ENCODE measurements at regions not wholly inside any gene's neighbourhood (a gene's known extent, or its start where the extent isn't known, plus 50 kb on each side); places are given as distances from the start of the nearest gene placed in this dataset.

DNA sequence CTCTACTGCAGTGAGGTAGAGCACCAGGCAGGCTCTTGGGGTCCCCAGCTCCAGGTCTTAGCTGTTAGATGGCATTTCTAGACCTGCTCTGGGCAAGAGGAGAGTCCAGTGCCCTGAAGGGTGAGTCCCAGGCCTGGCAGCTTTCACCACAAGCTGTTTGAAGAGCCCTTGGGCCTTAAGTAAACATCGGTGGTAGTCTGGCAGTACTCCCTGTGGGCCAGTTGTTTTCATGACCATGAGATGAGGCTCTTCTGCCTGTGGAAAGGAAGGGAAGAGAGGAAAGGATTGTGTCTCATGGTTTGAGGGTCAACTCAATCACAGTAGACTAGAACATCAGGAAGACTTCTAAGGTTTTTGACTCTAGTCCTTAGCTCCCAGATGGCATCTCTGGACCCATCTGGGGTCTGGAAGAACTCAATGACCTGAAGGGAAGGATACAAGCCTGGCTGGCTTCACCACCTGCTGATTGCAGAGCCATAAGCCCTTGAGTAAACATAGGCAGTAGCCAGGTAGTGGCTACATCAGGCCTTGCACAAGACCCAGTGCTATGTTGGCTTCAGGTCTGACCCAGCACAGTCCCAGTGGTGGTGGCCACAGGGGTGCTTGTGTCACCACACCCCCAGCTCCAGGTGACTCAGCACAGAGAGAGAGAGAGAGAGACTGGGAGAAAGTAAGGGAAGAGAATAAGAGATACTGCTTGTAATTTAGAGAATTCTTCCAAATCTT is 114.3 kb upstream of the PCSK5 start:
- Histone ChIP-seq H2AFZ (ENCODE audit: low read depth) (no peak overlapping the region), H3F3A (replicated peaks; ENCODE audit: insufficient read depth) (no peaks in the 10 kb centered on the region), H4K20me1 (ENCODE audit: insufficient read depth) (no peaks in the 10 kb centered on the region), H3K79me2 (ENCODE audit: insufficient read depth) (no peaks in the 10 kb centered on the region), H3K36me3 (replicated peaks in 1 of 2; ENCODE audit: control insufficient read depth in 1 of 2, insufficient read depth in 2 of 2, low read length in 1 of 2) (no peaks in the 10 kb centered on the region), H3K4me2 (no peak overlapping the region), H3K27ac (ENCODE audit: low read depth in 2 of 2, low read length in 1 of 2) (no peak overlapping the region), H3K9me2 (no peaks in the 10 kb centered on the region), H3K4me1 (ENCODE audit: control insufficient read depth in 1 of 2, insufficient read depth in 2 of 2, low read depth in 1 of 2, low read length in 1 of 2) (no peaks in the 10 kb centered on the region), H3K27me3 (ENCODE audit: insufficient read depth) (no peaks in the 10 kb centered on the region), H3K4me3 (ENCODE audit: low read depth in 2 of 2, low read length in 1 of 2) (no peak overlapping the region), H3K9ac (no peak overlapping the region), H3K9me3 (no peaks in the 10 kb centered on the region)
- ChIA-PET CTCF (no interaction called here), POLR2A (no interaction called here)
- TF ChIP-seq MEF2A (IDR thresholded peaks at IDR 0.05; ENCODE audit: borderline replicate concordance, low read depth), result no peak
- no peak for TF ChIP-seq NFIC (IDR thresholded peaks at IDR 0.05; ENCODE audit: borderline replicate concordance)
- no peak for TF ChIP-seq MXI1 (IDR thresholded peaks at IDR 0.05; ENCODE audit: low read depth, low read length)
- TF ChIP-seq FOSL2 (IDR thresholded peaks at IDR 0.05; ENCODE audit: borderline replicate concordance, low read depth), result no peak
- TF ChIP-seq ELF1 (IDR thresholded peaks at IDR 0.05), result no peak
- no peak for TF ChIP-seq RXRA (IDR thresholded peaks at IDR 0.05; ENCODE audit: borderline replicate concordance, low read depth)
- WGBS (ENCODE audit: low lambda C conversion rate), result 0% methylated on average over 1 of the region's 1 CpG
- no peak for DNase-seq

DNA sequence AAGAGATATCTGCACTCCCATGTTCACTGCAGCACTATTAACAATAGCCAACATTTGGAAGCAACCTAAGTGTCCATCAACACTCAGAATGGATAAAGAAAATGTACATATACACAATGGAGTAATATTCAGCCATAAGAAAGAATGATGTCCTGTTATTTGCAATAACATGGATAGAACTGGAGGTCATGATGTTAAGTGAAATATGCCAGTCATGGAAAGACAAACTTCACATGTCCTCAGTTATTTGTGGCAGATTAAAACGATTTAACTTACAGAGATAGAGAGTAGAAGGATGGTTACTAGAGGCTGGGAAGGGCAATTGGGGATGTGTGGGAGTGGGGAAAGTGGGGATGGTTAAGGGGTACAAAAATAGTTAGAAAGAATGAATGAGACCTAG is 110.3 kb upstream of the PCSK5 start:
- no peaks in the 10 kb centered on the region for H3F3A ChIP-seq (replicated peaks; ENCODE audit: insufficient read depth)
- no peaks in the 10 kb centered on the region for H3K79me2 ChIP-seq (ENCODE audit: insufficient read depth)
- CTCF ChIA-PET, result no interaction called here
- H3K9me3 ChIP-seq, result no peaks in the 10 kb centered on the region
- TF ChIP-seq FOXJ3 (CRISPR knock-in tag; IDR thresholded peaks at IDR 0.05) (no peak), GATA2 (CRISPR knock-in tag; IDR thresholded peaks at IDR 0.05) (no peak), NRF1 (IDR thresholded peaks at IDR 0.05; ENCODE audit: low read depth, low read length) (no peak), MAX (IDR thresholded peaks at IDR 0.05; ENCODE audit: low read depth) (no peak), TAF1 (IDR thresholded peaks at IDR 0.05; ENCODE audit: borderline replicate concordance, low read depth, low read length) (no peak), EZH2phosphoT487 (IDR thresholded peaks at IDR 0.05; ENCODE audit: borderline replicate concordance, low read depth) (no peak), ELF1 (IDR thresholded peaks at IDR 0.05) (no peak), EP300 (IDR thresholded peaks at IDR 0.05; ENCODE audit: borderline replicate concordance in 1 of 2, low read depth in 1 of 2, low read length in 1 of 2) (no peak), GABPA (IDR thresholded peaks at IDR 0.05; ENCODE audit: low read depth) (no peak), JUND (IDR thresholded peaks at IDR 0.05) (no peak), SIN3A (IDR thresholded peaks at IDR 0.05; ENCODE audit: borderline replicate concordance, low read depth, low read length) (no peak), RXRA (IDR thresholded peaks at IDR 0.05; ENCODE audit: borderline replicate concordance, low read depth) (no peak), RFX5 (IDR thresholded peaks at IDR 0.05; ENCODE audit: low read length) (no peak), CHD2 (IDR thresholded peaks at IDR 0.05; ENCODE audit: low read length, partially characterized antibody) (no peak)
- DNase-seq, result no peak
- H3K9ac ChIP-seq, result no peak overlapping the region
- H3K4me2 ChIP-seq, result no peak overlapping the region
- H3K36me3 ChIP-seq (replicated peaks in 1 of 2; ENCODE audit: control insufficient read depth in 1 of 2, insufficient read depth in 2 of 2, low read length in 1 of 2), result no peaks in the 10 kb centered on the region
- no peaks in the 10 kb centered on the region for H3K27me3 ChIP-seq (ENCODE audit: insufficient read depth)
- H3K27ac ChIP-seq (ENCODE audit: low read depth in 2 of 2, low read length in 1 of 2), result no peak overlapping the region
- H3K9me2 ChIP-seq, result no peaks in the 10 kb centered on the region
- POLR2A ChIA-PET, result no interaction called here
- no peaks in the 10 kb centered on the region for H4K20me1 ChIP-seq (ENCODE audit: insufficient read depth)
- no peak overlapping the region for H3K4me3 ChIP-seq (ENCODE audit: low read depth in 2 of 2, low read length in 1 of 2)
- no peaks in the 10 kb centered on the region for H3K4me1 ChIP-seq (ENCODE audit: control insufficient read depth in 1 of 2, insufficient read depth in 2 of 2, low read depth in 1 of 2, low read length in 1 of 2)
- WGBS (ENCODE audit: low lambda C conversion rate), result 0% methylated on average over 1 of the region's 1 CpG
- H2AFZ ChIP-seq (ENCODE audit: low read depth), result no peak overlapping the region
